Endothelial cell of hepatic sinusoid (primary cell): ENCODE measurements at regions not wholly inside any gene's neighbourhood (a gene's known extent, or its start where the extent isn't known, plus 50 kb on each side); places are given as distances from the start of the nearest gene placed in this dataset.

Source experiments
- in situ Hi-C: cut with HindIII; loops from 2 replicates; pipeline ENCODE4 v1.10.0; 2017; ENCODE audit warnings: low sequenced_read_pairs

- in situ Hi-C loops, result no loop called here
Measured at GRCh38 chr2:30339071-30339470, 107.7 kb downstream of the LBH start.

- in situ Hi-C loops, result no loop called here
Measured at GRCh38 chr2:30341500-30342267, 105.4 kb upstream of the LCLAT1 start.

- in situ Hi-C loops, result no loop called here
Measured at GRCh38 chr2:30346471-30347169, 100.4 kb upstream of the LCLAT1 start.

- in situ Hi-C loops, result no loop called here
Measured at GRCh38 chr2:30348825-30349224, 98.2 kb upstream of the LCLAT1 start.

- in situ Hi-C loops, result no loop called here
Measured at GRCh38 chr2:30349691-30350090, 97.4 kb upstream of the LCLAT1 start.

GRCh38 chr2:30351116-30351515, 95.9 kb upstream of the LCLAT1 start:
- in situ Hi-C loops, result no loop called here

- in situ Hi-C loops, result no loop called here
Measured at GRCh38 chr2:30351949-30352348, 95.1 kb upstream of the LCLAT1 start.

GRCh38 chr2:30354150-30354549, 92.9 kb upstream of the LCLAT1 start:
- in situ Hi-C loops, result no loop called here

GRCh38 chr2:30354621-30355020, 92.4 kb upstream of the LCLAT1 start:
- in situ Hi-C loops, result no loop called here

GRCh38 chr2:30355306-30355705, 91.7 kb upstream of the LCLAT1 start:
- in situ Hi-C loops, result no loop called here

- in situ Hi-C loops, result no loop called here
Measured at GRCh38 chr2:30356071-30356470, 91.0 kb upstream of the LCLAT1 start.

- in situ Hi-C loops, result no loop called here
Measured at GRCh38 chr2:30356776-30357175, 90.3 kb upstream of the LCLAT1 start.

- in situ Hi-C loops, result no loop called here
Measured at GRCh38 chr2:30358351-30358750, 88.7 kb upstream of the LCLAT1 start.

- in situ Hi-C loops, result no loop called here
Measured at GRCh38 chr2:30358842-30359241, 88.2 kb upstream of the LCLAT1 start.

- in situ Hi-C loops, result loop anchor here (5.0 kb wide), 2 partner anchors 53 to 92 kb away; no protein-coding TSS in a partner anchor
Measured at GRCh38 chr2:30359644-30360167, 87.3 kb upstream of the LCLAT1 start.

- in situ Hi-C loops, result loop anchor here (5.0 kb wide), 2 partner anchors 50 to 95 kb away; no protein-coding TSS in a partner anchor
Measured at GRCh38 chr2:30361751-30362394, 85.2 kb upstream of the LCLAT1 start.

- in situ Hi-C loops, result loop anchor here (5.0 kb wide), 2 partner anchors 50 to 95 kb away; no protein-coding TSS in a partner anchor
Measured at GRCh38 chr2:30362468-30363081, 84.5 kb upstream of the LCLAT1 start.

- in situ Hi-C loops, result loop anchor here (5.0 kb wide), 2 partner anchors 49 to 96 kb away; no protein-coding TSS in a partner anchor
Measured at GRCh38 chr2:30363406-30363805, 83.6 kb upstream of the LCLAT1 start.

- in situ Hi-C loops, result no loop called here
Measured at GRCh38 chr2:30365201-30365600, 81.8 kb upstream of the LCLAT1 start.

- in situ Hi-C loops, result no loop called here
Measured at GRCh38 chr2:30366199-30366691, 80.8 kb upstream of the LCLAT1 start.
